NCI-H460 (cell line): ENCODE measurements at regions not wholly inside any gene's neighbourhood (a gene's known extent, or its start where the extent isn't known, plus 50 kb on each side); places are given as distances from the start of the nearest gene placed in this dataset.

ENCODE experiments used
- DNase-seq: peaks from one replicate; pipeline ENCODE4 v3.0.0-alpha.2; 2016; ENCODE audit warnings: low read depth; ENCODE audit errors: extremely low read depth

DNA sequence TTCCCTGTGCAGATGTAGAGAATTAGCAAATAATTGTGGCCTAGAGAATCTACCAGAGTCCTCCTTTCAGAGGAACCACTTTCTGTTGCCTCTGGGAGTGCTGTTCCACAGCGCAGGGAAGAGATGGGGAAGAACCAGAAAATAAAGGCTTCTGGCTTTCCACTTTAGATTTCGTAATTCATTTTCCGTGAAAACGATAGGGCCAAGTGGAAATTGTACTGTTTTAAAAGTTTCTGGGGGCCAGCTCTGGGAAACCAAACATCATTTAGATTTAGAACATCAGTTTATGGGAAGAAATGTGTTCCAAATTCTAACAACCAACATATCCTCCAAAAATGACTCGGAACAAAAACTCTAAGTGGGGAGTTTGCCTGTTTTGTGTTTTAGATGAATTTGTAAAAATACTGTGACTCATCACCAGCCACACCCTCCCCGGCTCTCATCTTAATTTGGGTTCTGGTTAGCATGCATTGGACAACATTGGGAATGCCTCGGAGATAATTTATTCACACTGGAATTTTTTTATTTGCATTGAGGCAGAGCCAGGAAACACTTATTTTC lies 65.2 kb upstream of the LNX1 start:
- no peak for DNase-seq

DNA sequence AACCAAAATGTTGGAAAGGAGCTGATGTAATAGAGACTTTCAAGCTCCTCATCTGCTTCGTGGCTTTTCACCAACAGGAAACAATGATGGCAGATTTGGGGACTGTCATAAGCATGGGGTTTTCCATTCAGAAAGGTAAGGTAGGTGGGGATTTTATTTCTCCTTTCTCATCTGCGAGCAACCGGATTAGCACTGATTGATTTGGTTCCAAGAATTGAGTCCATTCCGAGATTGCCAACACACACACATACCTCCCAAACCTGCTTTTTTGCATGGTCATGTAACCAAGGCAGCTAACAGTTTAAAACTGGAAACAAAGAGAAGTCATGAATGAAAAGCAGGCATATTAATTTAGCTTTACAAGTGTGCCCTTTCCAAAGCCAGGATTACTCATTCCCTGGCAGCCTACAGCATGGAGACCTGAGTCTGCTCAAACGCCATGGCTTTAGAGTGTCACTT lies 63.0 kb upstream of the LNX1 start:
- DNase-seq, result no peak

DNA sequence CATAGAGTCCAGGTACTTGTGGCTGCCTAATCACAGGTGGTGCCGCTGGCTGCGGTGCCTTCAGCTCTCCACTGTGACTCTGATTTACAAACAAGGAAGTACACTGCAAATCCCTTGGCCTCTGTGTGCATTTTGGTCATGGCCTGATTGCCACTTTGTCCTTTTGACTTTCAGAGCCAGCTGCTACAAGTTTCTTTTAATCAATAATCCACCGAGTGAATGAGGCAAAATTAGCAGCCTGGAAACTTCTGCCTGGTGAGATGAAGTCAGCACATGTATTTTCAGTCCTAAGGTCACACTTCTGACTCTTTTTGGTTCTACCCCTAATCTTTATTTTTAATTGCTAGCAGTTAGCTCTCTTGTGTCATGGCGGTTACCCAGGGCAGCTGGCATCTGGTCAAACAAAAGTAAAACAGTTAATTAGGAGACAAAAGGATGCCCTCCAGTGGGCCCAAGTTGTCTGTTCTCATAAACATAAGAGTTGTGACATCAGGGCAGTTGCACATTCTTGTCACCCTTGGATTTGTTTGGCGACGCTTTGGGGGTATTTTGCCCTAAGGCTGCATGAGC lies 62.3 kb upstream of the LNX1 start:
- DNase-seq, result no peak

DNA sequence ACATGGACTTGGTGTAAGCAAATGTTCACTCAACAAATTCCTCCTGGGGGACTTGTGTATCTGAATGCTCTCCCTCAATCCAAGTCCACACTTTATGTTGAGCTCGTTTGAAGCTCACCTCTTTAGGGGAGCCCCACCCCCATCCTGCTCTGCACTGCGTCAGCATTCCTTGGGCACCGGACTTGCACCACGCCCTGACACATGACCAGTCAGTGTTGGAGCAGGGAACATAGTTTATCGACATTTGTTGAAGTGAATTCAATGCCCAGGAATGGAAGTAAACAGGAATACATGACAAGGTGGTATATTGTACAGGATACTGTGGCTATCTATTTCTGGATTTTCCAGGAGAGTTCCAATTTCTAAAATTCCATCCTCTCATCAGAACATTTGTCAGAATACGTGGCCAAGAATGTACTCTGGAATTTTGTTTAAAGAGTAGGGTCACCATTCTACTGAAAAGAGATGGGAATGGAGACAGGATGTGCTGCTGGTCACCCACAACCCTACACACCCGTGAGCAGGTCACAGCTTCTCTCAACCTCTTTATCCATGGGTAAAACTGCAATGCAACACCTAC lies 60.0 kb upstream of the LNX1 start:
- no peak for DNase-seq

DNA sequence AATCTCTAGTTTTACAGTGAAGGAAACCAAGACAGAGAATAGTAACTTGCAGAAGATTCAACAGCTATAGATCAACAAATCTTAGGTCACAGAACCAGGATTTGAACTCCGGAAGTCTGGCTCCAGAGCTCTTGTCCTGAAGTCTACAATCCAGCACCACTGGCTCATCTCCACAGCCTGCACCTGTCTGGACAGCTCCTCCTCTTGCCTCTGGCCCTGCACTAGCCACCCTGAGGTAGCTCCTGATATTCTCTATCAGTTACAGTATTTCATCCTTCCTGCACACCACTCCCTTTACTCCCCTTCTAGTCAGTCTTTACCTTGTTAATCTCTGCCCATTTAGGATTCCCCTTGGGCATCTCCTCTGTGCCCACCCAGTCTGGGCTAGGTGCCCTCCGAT lies 58.1 kb upstream of the LNX1 start:
- DNase-seq, result no peak

DNA sequence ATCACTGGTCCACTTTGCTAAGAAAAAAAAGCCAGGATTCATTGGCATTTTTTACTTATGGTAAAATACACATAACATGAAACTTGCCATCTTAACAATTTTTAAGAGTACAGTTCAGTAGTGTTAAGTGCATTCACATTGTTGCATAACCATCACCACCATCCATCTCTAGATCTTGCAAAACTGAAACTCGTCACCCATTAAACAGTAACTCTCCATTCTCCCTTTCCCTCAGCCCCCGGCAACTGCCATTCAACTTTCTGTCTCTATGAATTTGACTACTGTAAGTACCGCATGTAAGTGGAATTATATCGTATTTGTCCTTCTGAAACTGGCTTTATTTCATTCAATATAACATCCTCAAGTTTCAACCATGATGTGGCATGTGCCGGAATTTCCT lies 56.3 kb upstream of the LNX1 start:
- DNase-seq, result no peak

DNA sequence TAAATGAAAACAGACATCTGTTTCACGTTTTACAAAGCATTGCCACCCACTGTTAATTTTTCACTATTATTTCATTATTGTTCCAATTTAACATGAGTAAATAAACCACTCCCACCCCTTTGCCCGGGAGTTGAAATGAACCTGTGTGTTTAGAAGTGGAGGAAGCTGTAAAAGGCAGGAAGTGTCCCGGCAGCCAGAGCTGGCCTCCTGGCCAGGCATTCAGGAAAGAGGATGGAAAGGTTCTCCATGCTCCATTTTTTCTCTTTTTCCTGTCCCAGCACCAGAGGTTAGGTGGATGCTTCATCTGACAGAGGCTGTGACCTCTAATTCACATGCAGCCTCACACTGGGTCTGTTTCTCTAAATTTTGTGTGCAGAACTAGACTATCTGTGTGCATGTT lies 55.5 kb upstream of the LNX1 start:
- DNase-seq, result no peak

DNA sequence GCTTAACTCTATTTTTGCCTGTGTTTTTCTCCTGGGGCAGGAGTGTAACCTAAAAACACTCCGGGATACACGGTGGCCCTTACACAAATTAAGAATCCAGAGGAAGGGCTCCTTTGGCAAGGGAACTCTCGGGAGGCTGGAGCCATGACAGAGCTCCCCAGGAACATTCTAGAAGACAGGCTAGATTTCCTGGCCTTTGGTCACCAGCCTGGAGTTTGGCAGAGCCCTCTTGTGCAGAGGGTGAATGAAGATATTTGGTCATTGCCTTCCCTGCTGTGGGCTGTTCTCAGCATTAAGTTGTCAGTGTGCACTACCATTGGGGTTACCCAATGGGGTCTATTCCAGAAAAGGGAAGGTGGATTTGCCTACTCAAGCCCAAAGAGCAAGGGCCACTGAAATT lies 53.8 kb upstream of the LNX1 start:
- no peak for DNase-seq

DNA sequence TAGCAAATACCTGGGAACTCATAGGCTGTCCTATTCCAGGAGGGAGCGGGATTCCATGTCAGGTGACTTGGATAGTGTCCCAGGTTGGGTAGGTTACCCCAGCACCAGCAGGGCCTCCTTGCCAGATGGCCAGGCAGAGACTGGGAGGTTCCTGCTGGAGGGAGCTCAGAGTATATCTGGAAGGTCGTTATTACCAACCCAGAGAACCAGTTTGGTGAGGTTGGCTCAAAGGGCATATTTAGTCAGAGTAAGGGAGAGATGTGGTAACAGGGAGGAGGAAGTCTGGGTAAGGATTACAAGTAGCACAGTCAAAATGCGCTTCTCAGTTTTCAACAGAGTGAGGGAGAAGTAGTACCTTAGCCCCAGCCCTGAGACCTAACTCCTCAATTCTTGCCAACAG lies 53.3 kb upstream of the LNX1 start:
- DNase-seq, result no peak
